ENCODE measurements at regions not wholly inside any gene's neighbourhood (a gene's known extent, or its start where the extent isn't known, plus 50 kb on each side); places are given as distances from the start of the nearest gene placed in this dataset.

GRCh38 chr9:742104-742503, 99.4 kb upstream of the DMRT1 start:
- TF ChIP-seq YY1 (IDR thresholded peaks at IDR 0.05; ENCODE audit: insufficient read depth, insufficient read length) (no peak), SUZ12 (IDR thresholded peaks at IDR 0.05; ENCODE audit: extremely low read depth, insufficient read depth, insufficient read length) (no peak)

Measured in NT2/D1 (cell line).